Mesendoderm (in vitro differentiated cells): ENCODE measurements at regions not wholly inside any gene's neighbourhood (a gene's known extent, or its start where the extent isn't known, plus 50 kb on each side); places are given as distances from the start of the nearest gene placed in this dataset.

ENCODE experiments used
- DNase-seq: peaks from one replicate; pipeline ENCODE4 v3.0.0; 2013
- H2AK5ac ChIP-seq: 2 replicates; pipeline ENCODE4 v1.6.1; 2013; ENCODE audit warnings: low read length, inconsistent platforms
- H2BK120ac ChIP-seq: 2 replicates; pipeline ENCODE4 v1.6.1; 2013; ENCODE audit warnings: low read depth, mild to moderate bottlenecking, low read length, moderate library complexity, mixed read lengths
- H2BK15ac ChIP-seq: replicated peaks from 2 replicates; pipeline ENCODE4 v1.6.1; 2013; ENCODE audit warnings: low read depth, mild to moderate bottlenecking, moderate library complexity
- H2BK5ac ChIP-seq: 2 replicates; pipeline ENCODE4 v1.6.1; 2013; ENCODE audit warnings: low read length, inconsistent platforms
- H3K18ac ChIP-seq: 2 replicates; pipeline ENCODE4 v1.6.1; 2013; ENCODE audit warnings: mild to moderate bottlenecking, low read length, mixed read lengths
- H3K23ac ChIP-seq: one replicate; pipeline ENCODE4 v1.6.1; 2013; ENCODE audit warnings: low read length
- H3K27ac ChIP-seq: 2 replicates; pipeline ENCODE4 v1.5.1; 2013; ENCODE audit warnings: low read depth, mild to moderate bottlenecking, inconsistent platforms, low read length, moderate library complexity
- H3K27me3 ChIP-seq: 2 replicates; pipeline ENCODE4 v1.6.1; 2013; ENCODE audit warnings: low read length, control low read depth, mild to moderate bottlenecking, inconsistent platforms; ENCODE audit not compliant: insufficient read depth, poor library complexity
- H3K36me3 ChIP-seq: 2 replicates; pipeline ENCODE4 v1.6.1; 2013; ENCODE audit warnings: low read length, inconsistent platforms; ENCODE audit not compliant: control insufficient read depth, insufficient read depth
- H3K4ac ChIP-seq: one replicate; pipeline ENCODE4 v1.6.1; 2013; ENCODE audit warnings: low read depth, mild to moderate bottlenecking, low read length, moderate library complexity
- H3K4me1 ChIP-seq: 2 replicates; pipeline ENCODE4 v1.6.1; 2013; ENCODE audit warnings: low read depth, low read length, inconsistent platforms; ENCODE audit not compliant: control insufficient read depth
- H3K4me2 ChIP-seq: 2 replicates; pipeline ENCODE4 v1.6.1; 2013; ENCODE audit warnings: low read length
- H3K4me3 ChIP-seq: 2 replicates; pipeline ENCODE4 v1.5.1; 2013; ENCODE audit warnings: mild to moderate bottlenecking, low read length
- H3K56ac ChIP-seq: one replicate; pipeline ENCODE4 v1.6.1; 2013; ENCODE audit warnings: low read length
- H3K79me1 ChIP-seq: 2 replicates; pipeline ENCODE4 v1.6.1; 2013; ENCODE audit warnings: low read length, inconsistent platforms
- H3K79me2 ChIP-seq: 2 replicates; pipeline ENCODE4 v1.6.1; 2013; ENCODE audit warnings: mild to moderate bottlenecking, low read length; ENCODE audit not compliant: control insufficient read depth, insufficient read depth
- H3K9ac ChIP-seq: 2 replicates; pipeline ENCODE4 v1.6.1; 2013; ENCODE audit warnings: low read length, inconsistent platforms
- H4K5ac ChIP-seq: one replicate; pipeline ENCODE4 v1.6.1; 2013; ENCODE audit warnings: low read length
- H4K8ac ChIP-seq: one replicate; pipeline ENCODE4 v1.6.1; 2013; ENCODE audit warnings: low read depth, mild to moderate bottlenecking, control low read depth, low read length, moderate library complexity
- WGBS: extraction: QIAGEN DNeasy Blood & Tissue Kit; methylation state at CpG from one replicate; pipeline ENCODE4 v1.1.7; 2013; ENCODE audit warnings: low lambda C conversion rate, missing lambda C conversion rate; ENCODE audit not compliant: insufficient coverage; ENCODE audit errors: extremely low coverage; 5-methylcytosine and 5-hydroxymethylcytosine counted together

GRCh38 chr5:128778474-128778873 lies 186.8 kb upstream of the SLC27A6 start:
- H3K79me2 ChIP-seq = no peaks in the 10 kb centered on the region
- no peak overlapping the region for H3K23ac ChIP-seq
- WGBS = no CpG with 5 or more reads among the region's 5 CpGs
- H2BK15ac ChIP-seq = no peak overlapping the region
- no peak overlapping the region for H3K18ac ChIP-seq
- H2BK120ac ChIP-seq = no peak overlapping the region
- no peaks in the 10 kb centered on the region for H3K36me3 ChIP-seq
- H3K4me3 ChIP-seq = no peak overlapping the region
- no peaks in the 10 kb centered on the region for H3K79me1 ChIP-seq
- H3K27me3 ChIP-seq = no peaks in the 10 kb centered on the region
- H3K4me2 ChIP-seq = no peak overlapping the region
- no peak overlapping the region for H3K56ac ChIP-seq
- H4K8ac ChIP-seq = no peak overlapping the region
- H3K4ac ChIP-seq = no peak overlapping the region
- no peak overlapping the region for H3K27ac ChIP-seq
- no peak overlapping the region for H4K5ac ChIP-seq
- peaks cover 4% of the 10 kb centered on the region for H3K4me1 ChIP-seq
- H2BK5ac ChIP-seq = no peak overlapping the region
- peak; percentile 35 for DNase-seq
- no peak overlapping the region for H3K9ac ChIP-seq
- no peak overlapping the region for H2AK5ac ChIP-seq

GRCh38 chr5:128782446-128782845 lies 182.8 kb upstream of the SLC27A6 start:
- Histone ChIP-seq H4K8ac (no peak overlapping the region), H2AK5ac (no peak overlapping the region), H3K4me2 (no peak overlapping the region), H3K9ac (no peak overlapping the region), H3K4me3 (no peak overlapping the region), H3K79me1 (no peaks in the 10 kb centered on the region), H3K56ac (no peak overlapping the region), H3K27ac (no peak overlapping the region), H3K18ac (peak overlapping the region; percentile 80), H3K27me3 (no peaks in the 10 kb centered on the region), H2BK15ac (no peak overlapping the region), H4K5ac (no peak overlapping the region), H3K4me1 (peaks cover 4% of the 10 kb centered on the region), H2BK120ac (no peak overlapping the region), H3K23ac (no peak overlapping the region), H2BK5ac (no peak overlapping the region), H3K79me2 (no peaks in the 10 kb centered on the region), H3K4ac (no peak overlapping the region), H3K36me3 (no peaks in the 10 kb centered on the region)
- no peak for DNase-seq
- no CpG with 5 or more reads among the region's 4 CpGs for WGBS

- H3K4ac ChIP-seq = no peak overlapping the region
- no peak overlapping the region for H2AK5ac ChIP-seq
- DNase-seq = no peak
- H3K4me2 ChIP-seq = no peak overlapping the region
- H3K4me1 ChIP-seq = peaks cover 2% of the 10 kb centered on the region
- no peak overlapping the region for H4K8ac ChIP-seq
- H3K36me3 ChIP-seq = no peaks in the 10 kb centered on the region
- no peak overlapping the region for H3K18ac ChIP-seq
- no peak overlapping the region for H2BK15ac ChIP-seq
- WGBS = 100% methylated on average over 1 of the region's 1 CpG
- no peak overlapping the region for H2BK120ac ChIP-seq
- no peak overlapping the region for H3K4me3 ChIP-seq
- H3K27me3 ChIP-seq = no peaks in the 10 kb centered on the region
- H4K5ac ChIP-seq = no peak overlapping the region
- no peak overlapping the region for H3K23ac ChIP-seq
- no peak overlapping the region for H3K27ac ChIP-seq
- no peaks in the 10 kb centered on the region for H3K79me2 ChIP-seq
- H3K79me1 ChIP-seq = no peaks in the 10 kb centered on the region
- no peak overlapping the region for H3K56ac ChIP-seq
- no peak overlapping the region for H2BK5ac ChIP-seq
- H3K9ac ChIP-seq = no peak overlapping the region
Measured at GRCh38 chr5:128784726-128785125, 180.6 kb upstream of the SLC27A6 start.

- Histone ChIP-seq H3K23ac (no peak overlapping the region), H3K4me1 (no peaks in the 10 kb centered on the region), H3K27ac (no peak overlapping the region), H2BK5ac (no peak overlapping the region), H2BK15ac (no peak overlapping the region), H3K4ac (no peak overlapping the region), H3K4me2 (no peak overlapping the region), H3K79me2 (no peaks in the 10 kb centered on the region), H3K36me3 (no peaks in the 10 kb centered on the region), H4K8ac (no peak overlapping the region), H3K56ac (no peak overlapping the region), H3K9ac (no peak overlapping the region), H3K18ac (no peak overlapping the region), H3K79me1 (no peaks in the 10 kb centered on the region), H3K27me3 (no peaks in the 10 kb centered on the region), H2BK120ac (no peak overlapping the region), H2AK5ac (no peak overlapping the region), H4K5ac (no peak overlapping the region), H3K4me3 (no peak overlapping the region)
- no CpG with 5 or more reads among the region's 1 CpG for WGBS
- no peak for DNase-seq
Measured at GRCh38 chr5:128791312-128791711, 174.0 kb upstream of the SLC27A6 start.

- Histone ChIP-seq H3K27me3 (no peaks in the 10 kb centered on the region), H3K36me3 (no peaks in the 10 kb centered on the region), H2BK15ac (no peak overlapping the region), H2BK5ac (no peak overlapping the region), H3K56ac (no peak overlapping the region), H3K4me1 (no peaks in the 10 kb centered on the region), H3K18ac (no peak overlapping the region), H3K4me3 (no peak overlapping the region), H4K8ac (no peak overlapping the region), H3K27ac (no peak overlapping the region), H2BK120ac (no peak overlapping the region), H3K9ac (no peak overlapping the region), H2AK5ac (no peak overlapping the region), H3K79me1 (no peaks in the 10 kb centered on the region), H3K4me2 (no peak overlapping the region), H4K5ac (no peak overlapping the region), H3K79me2 (no peaks in the 10 kb centered on the region), H3K4ac (no peak overlapping the region), H3K23ac (no peak overlapping the region)
- DNase-seq = no peak
- no CpG with 5 or more reads among the region's 4 CpGs for WGBS
Measured at GRCh38 chr5:128796506-128796905, 168.8 kb upstream of the SLC27A6 start.

GRCh38 chr5:128798871-128799270 lies 166.4 kb upstream of the SLC27A6 start:
- Histone ChIP-seq H2AK5ac (no peak overlapping the region), H3K23ac (no peak overlapping the region), H4K5ac (no peak overlapping the region), H3K9ac (no peak overlapping the region), H3K79me1 (no peaks in the 10 kb centered on the region), H4K8ac (no peak overlapping the region), H3K56ac (no peak overlapping the region), H3K27ac (no peak overlapping the region), H2BK5ac (no peak overlapping the region), H2BK15ac (no peak overlapping the region), H3K4me2 (no peak overlapping the region), H3K18ac (no peak overlapping the region), H3K36me3 (no peaks in the 10 kb centered on the region), H3K79me2 (no peaks in the 10 kb centered on the region), H3K4me1 (no peaks in the 10 kb centered on the region), H3K4ac (no peak overlapping the region), H3K27me3 (no peaks in the 10 kb centered on the region), H2BK120ac (no peak overlapping the region), H3K4me3 (no peak overlapping the region)
- no peak for DNase-seq
